Stimulated activated effector memory CD8-positive, alpha-beta T cell treated with anti-CD3 and anti-CD28 coated beads, Interleukin-12 subunit alpha, Interleukin-12 subunit beta, amount 100 ng/mL, for 72 hours (primary cell): ENCODE measurements at regions not wholly inside any gene's neighbourhood (a gene's known extent, or its start where the extent isn't known, plus 50 kb on each side); places are given as distances from the start of the nearest gene placed in this dataset.
"Not testable (repeated sequence)": the region's sequence is repeated elsewhere in the genome, so short reads cannot be mapped to it uniquely, and the experiment has no call there.

Experiments
- ATAC-seq: fragments of 150-1000 bp; cut with Tn5 transposase; 2 replicates; pipeline ENCODE4 v1.10.0; 2021
- DNase-seq, 2 donors: peaks; one replicate each; pipeline ENCODE4 v3.0.0; 2021 to 2022; ENCODE audit warnings: low spot score in 2 of 2
- H3K27ac Mint-ChIP-seq: one replicate; pipeline ENCODE4 v1.8.0; 2022; ENCODE audit warnings: mild to moderate bottlenecking, mixed read lengths
- H3K36me3 Mint-ChIP-seq: one replicate; pipeline ENCODE4 v1.8.0; 2022; ENCODE audit warnings: mild to moderate bottlenecking, mixed read lengths
- H3K4me1 Mint-ChIP-seq: one replicate; pipeline ENCODE4 v1.8.0; 2022; ENCODE audit warnings: mixed read lengths
- H3K4me3 Mint-ChIP-seq: one replicate; pipeline ENCODE4 v1.8.0; 2022; ENCODE audit warnings: mild to moderate bottlenecking, mixed read lengths
- H3K9me3 Mint-ChIP-seq: one replicate; pipeline ENCODE4 v1.8.0; 2022; ENCODE audit warnings: mixed read lengths

DNA sequence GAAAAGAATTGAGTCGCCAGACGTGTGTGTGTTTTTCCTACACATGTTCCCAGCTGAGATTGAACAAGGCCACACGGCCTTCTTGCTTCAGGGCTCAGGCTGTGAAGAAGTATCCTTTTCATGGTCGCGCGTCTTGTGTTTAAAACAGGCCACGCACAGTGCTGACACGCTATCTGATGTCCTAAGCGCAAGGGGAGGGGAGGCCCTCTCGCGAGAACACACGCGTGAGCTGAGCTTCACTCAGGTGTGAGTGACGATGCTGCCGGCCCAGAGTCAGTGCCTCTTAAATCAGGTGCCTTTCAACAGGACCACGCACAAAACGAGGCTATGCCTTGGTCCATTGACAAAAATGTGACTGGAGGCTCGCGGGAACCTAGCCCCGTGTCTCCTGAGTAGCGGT is 103.7 kb downstream of the TEX29 start:
- no peak overlapping the region for H3K4me3 Mint-ChIP-seq
- H3K36me3 Mint-ChIP-seq: no peaks in the 10 kb centered on the region
- no peak overlapping the region for H3K27ac Mint-ChIP-seq
- H3K9me3 Mint-ChIP-seq: no peaks in the 10 kb centered on the region
- no peak for ATAC-seq
- no peaks in the 10 kb centered on the region for H3K4me1 Mint-ChIP-seq
- DNase-seq: no peak

DNA sequence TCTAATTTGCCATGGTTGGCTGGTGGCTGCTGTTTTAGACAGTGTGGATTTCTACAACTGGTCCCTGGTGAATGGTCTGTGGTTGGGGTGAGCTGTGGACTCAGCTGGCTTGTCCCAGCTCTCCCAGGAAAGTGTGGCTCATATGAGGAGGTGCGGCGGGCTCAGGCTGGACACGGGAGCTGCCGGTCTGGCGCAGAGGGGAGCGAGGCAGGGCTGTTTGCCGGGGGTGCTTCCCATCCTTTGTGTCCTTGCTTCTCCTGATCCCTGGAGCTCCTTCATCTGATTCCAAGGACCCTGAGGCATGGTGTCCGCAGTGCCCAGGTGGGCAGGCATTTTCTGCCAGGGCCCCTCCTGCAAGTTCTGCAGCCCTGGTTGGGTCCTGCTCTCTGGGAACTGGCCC is 104.9 kb downstream of the TEX29 start:
- no peak overlapping the region for H3K27ac Mint-ChIP-seq
- no peaks in the 10 kb centered on the region for H3K9me3 Mint-ChIP-seq
- H3K4me3 Mint-ChIP-seq: no peak overlapping the region
- no peaks in the 10 kb centered on the region for H3K36me3 Mint-ChIP-seq
- no peak for DNase-seq
- no peak for ATAC-seq
- no peaks in the 10 kb centered on the region for H3K4me1 Mint-ChIP-seq

DNA sequence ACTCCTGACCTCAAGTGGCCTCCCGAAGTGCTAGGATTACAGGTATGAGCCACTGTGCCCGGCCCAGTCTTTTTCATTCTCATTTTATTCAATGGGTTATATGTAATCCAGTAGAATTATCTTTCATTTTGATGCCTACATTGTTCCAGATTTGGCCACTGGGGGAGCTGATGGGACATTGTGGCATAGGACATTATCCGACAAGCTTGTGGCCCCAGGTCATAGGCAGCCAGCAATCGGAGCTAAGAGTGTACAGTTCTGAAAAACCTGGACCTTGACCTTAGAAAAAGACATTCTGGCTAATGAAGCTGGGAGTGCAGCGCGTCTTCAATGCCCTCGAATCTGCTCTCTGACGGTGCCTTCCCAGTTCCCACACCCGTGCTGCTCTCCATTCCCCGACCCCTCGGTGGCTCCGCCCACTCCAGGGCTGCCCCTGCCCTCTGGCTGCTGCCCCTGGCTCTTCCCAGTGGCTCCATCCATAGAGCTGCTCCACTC is 108.7 kb downstream of the TEX29 start:
- H3K36me3 Mint-ChIP-seq: no peaks in the 10 kb centered on the region
- DNase-seq: peak in 1 of 2 donors; percentile 55
- H3K9me3 Mint-ChIP-seq: no peaks in the 10 kb centered on the region
- no peak overlapping the region for H3K4me3 Mint-ChIP-seq
- peak; percentile 31 for ATAC-seq
- H3K4me1 Mint-ChIP-seq: no peaks in the 10 kb centered on the region
- no peak overlapping the region for H3K27ac Mint-ChIP-seq

DNA sequence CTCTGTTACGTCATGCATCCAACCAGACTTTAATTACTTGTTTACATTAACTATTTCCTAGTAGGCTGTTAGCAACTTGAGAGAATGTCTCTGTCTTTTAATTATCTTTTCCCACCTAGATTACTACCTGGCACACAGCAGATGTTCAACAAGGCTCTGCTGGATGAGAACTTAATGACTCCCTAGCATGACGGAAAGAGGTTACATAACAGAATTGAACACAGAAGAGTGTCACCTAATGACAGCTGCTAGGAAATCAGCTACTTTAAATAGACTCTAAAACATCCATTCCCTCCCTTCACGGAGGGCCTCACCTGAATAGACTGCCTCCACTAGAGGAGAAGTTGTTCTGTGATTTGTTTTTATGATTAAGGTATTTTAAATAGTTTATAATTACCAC is 110.8 kb downstream of the TEX29 start:
- Mint-ChIP-seq H3K36me3 (no peaks in the 10 kb centered on the region), H3K4me3 (no peak overlapping the region)

DNA sequence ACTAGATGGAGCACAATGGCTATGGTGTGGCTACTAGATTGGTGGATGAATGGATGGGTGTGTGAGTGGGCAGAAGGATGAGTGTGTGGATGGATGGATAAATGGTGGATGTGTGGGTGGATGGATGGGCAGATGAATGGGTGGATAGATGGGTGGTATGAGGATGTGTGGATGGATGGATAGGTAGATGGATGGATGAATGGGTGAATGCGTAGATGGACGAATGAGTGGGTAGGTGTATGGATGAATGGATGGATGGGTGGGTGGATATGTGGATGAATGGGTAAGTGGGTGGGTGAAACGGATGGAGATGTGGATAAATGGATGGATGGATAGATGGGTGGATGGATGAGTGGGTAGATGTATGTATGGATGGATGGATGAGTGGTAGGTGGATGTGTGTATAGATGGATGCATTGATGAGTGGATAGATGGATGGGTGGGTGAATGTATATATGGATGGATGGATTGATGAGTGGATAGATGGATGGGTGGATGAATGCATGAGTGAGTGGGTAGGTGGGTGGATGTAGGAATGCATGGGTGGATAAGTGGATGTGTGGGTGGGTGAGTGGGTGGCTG is 114.2 kb downstream of the TEX29 start:
- no peak overlapping the region for H3K4me3 Mint-ChIP-seq
- no peaks in the 10 kb centered on the region for H3K4me1 Mint-ChIP-seq
- no peaks in the 10 kb centered on the region for H3K36me3 Mint-ChIP-seq
- DNase-seq (no peak), ATAC-seq (no peak)
- H3K9me3 Mint-ChIP-seq: peaks cover 3% of the 10 kb centered on the region
- no peak overlapping the region for H3K27ac Mint-ChIP-seq

More for the DNA sequence above, 110.8 kb downstream of the TEX29 start:
- no peaks in the 10 kb centered on the region for H3K4me1 Mint-ChIP-seq
- peaks cover 3% of the 10 kb centered on the region for H3K9me3 Mint-ChIP-seq
- no peak overlapping the region for H3K27ac Mint-ChIP-seq
- ATAC-seq (no peak), DNase-seq (no peak)

DNA sequence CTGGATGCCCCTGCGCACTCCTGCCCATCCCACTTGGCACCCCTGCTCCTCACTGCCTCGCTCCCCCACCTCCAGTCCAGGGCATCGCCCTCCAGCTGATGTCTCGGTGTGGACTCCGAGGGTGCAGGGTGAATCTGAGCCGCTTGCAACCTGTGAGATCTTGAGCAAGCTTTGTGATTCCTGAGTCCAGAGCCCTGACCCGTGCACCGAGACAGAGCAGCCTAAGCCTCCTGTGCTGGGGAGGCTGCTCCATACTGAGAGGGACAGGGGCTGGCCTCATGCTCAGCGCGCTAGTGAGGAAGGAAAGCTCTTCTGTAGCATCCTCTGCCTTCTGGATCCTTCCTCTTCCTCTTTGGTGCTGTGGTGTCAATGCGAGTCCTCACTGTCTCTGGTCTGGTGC is 116.0 kb downstream of the TEX29 start:
- H3K9me3 Mint-ChIP-seq: peaks cover 3% of the 10 kb centered on the region
- no peak for DNase-seq
- no peak overlapping the region for H3K27ac Mint-ChIP-seq
- H3K4me3 Mint-ChIP-seq: no peak overlapping the region
- ATAC-seq: peak; percentile 20
- H3K4me1 Mint-ChIP-seq: no peaks in the 10 kb centered on the region
- no peaks in the 10 kb centered on the region for H3K36me3 Mint-ChIP-seq

DNA sequence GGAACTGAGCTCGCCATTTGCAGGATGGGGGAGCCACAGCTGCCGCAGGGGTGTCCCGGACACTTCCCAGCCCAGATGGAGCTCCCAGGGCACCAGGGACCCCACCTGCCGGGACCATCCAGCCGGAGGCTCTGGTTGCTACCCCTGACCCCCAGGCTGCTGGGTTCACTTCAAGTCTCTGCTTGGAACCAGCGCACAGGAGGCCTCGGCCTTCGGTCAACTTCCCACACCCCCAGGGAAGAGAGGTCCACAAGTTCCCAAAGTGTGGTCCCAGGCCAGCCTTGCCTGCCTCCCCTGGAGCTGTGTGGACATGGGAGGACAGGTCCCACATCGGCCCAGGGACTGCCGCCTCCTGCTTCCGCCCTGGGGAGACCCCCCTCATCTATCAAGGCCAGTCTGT is 117.0 kb downstream of the TEX29 start:
- H3K9me3 Mint-ChIP-seq: peaks cover 3% of the 10 kb centered on the region
- no peak overlapping the region for H3K27ac Mint-ChIP-seq

DNA sequence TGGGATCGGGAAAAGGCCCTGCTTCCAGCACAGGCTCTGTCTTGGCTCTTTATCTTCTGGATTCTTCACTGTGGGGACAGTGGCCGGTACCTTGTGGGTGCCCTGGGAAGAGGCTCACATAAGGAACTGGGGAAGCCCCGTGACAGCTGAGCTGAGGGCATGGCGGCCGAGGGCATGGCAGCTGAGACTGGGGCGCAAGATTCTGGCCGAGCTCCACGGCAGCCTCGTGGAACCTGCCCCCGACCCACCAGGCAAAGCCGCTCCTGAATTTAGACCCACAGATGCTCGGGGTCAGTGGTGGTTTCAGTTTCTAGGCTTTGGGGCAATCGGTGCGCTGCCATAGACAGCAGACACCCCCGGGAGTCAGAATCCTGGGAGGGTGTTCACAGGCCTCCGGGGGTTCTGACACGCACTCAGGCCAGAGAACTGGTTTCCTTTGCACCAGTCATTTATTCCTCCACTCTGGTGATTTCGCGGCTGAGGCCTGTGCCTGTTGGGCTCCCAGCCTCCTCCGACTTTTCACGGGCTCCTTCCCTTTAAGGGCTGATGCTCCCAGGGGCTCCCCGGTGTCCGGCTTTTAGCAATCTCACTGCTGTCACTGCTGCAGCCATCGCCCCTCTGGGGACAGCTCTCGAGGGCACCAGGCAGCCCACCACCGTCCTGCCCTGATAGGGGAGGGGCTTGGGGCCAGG is 117.6 kb downstream of the TEX29 start:
- H3K4me3 Mint-ChIP-seq: no peak overlapping the region
- ATAC-seq (no peak), DNase-seq (no peak)
- peaks cover 3% of the 10 kb centered on the region for H3K9me3 Mint-ChIP-seq
- no peak overlapping the region for H3K27ac Mint-ChIP-seq
- no peaks in the 10 kb centered on the region for H3K36me3 Mint-ChIP-seq
- no peaks in the 10 kb centered on the region for H3K4me1 Mint-ChIP-seq

More for the DNA sequence above, 117.0 kb downstream of the TEX29 start:
- Mint-ChIP-seq H3K4me3 (no peak overlapping the region), H3K36me3 (no peaks in the 10 kb centered on the region), H3K4me1 (no peaks in the 10 kb centered on the region)
- DNase-seq (no peak), ATAC-seq (no peak)

DNA sequence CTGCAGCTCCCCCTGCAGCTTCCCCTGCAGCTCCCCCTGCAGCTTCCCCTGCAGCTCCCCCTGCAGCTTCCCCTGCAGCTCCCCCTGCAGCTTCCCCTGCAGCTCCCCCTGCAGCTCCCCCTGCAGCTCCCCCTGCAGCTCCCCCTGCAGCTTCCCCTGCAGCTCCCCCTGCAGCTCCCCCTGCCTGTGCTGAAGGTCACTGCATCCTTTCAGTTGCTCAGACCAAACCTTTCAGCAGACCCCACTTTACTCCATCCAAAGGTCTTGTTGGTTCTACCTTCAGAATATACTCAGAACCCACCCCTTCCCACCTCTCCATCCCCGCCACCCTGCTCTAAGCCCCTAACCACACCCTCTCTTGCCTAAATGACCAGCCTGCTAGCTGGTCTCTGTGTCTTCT is 120.0 kb downstream of the TEX29 start:
- ATAC-seq, H3K27ac Mint-ChIP-seq, H3K4me1 Mint-ChIP-seq, H3K36me3 Mint-ChIP-seq, H3K9me3 Mint-ChIP-seq, DNase-seq, H3K4me3 Mint-ChIP-seq: not testable (repeated sequence)

DNA sequence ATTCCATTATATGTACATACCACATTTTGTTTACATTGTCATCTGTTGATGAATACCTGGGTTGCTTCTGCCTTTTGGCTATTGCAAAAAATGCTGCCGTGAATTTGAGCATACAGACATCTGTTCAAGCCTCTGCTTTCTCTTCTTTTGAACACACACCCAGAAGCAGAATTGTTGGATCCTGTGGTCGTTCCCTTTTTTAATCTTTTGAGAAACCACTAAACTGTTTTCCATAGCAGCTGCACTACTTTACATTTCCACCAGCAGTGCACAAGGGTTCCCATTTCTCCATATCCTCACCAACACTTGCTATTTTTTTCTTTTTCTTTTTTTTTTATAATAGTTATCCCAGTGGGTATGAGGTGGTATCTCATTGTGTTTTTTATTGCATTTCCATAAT is 123.5 kb downstream of the TEX29 start:
- H3K27ac Mint-ChIP-seq: no peak overlapping the region
- H3K4me3 Mint-ChIP-seq: no peak overlapping the region
- peaks cover 11% of the 10 kb centered on the region for H3K9me3 Mint-ChIP-seq
- H3K4me1 Mint-ChIP-seq: no peaks in the 10 kb centered on the region
- H3K36me3 Mint-ChIP-seq: no peaks in the 10 kb centered on the region
- ATAC-seq: no peak
- no peak for DNase-seq

DNA sequence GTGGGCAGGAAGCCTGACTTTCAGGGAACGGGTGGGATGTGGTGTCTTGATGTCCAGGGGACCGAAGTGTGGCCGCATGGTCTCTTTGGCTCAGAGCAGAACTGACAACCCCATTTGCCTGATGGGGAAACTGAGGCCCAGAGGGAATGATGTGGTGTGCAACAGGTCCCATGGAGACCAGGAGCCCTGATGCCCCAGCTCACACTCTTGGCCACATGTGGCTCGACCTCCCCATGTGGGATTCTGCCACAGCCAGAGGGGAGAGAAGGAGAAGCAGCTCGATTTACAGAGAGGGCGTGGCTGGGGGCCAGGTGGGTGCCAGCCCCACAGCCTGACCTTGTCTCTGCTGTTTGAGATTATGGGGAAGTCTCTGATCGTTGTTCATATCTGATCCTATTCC is 128.1 kb downstream of the TEX29 start:
- no peak for ATAC-seq
- Mint-ChIP-seq H3K4me1 (no peaks in the 10 kb centered on the region), H3K9me3 (peaks cover 11% of the 10 kb centered on the region), H3K36me3 (no peaks in the 10 kb centered on the region), H3K27ac (no peak overlapping the region), H3K4me3 (no peak overlapping the region)
- no peak for DNase-seq

DNA sequence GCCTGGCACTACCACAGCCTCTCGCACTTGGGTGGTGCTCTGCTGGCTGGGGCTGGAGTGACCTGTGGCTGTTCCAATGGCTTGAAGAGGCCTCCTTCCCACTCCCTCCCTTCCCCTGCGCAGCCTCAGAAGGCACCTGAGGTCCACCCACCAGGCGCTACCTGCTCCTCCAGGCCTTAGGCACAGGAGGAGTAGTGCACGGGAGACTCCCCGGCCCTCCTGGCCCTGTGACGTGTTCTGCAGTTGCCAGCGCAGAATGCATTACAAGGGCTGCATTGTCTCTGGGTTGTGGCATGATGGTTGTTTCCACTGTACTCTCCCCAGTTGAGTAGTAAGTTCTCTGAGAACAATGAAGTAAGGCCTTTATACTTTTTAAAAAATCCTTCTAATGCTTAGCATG is 128.6 kb downstream of the TEX29 start:
- Mint-ChIP-seq H3K4me3 (no peak overlapping the region), H3K9me3 (peaks cover 11% of the 10 kb centered on the region), H3K36me3 (no peaks in the 10 kb centered on the region), H3K27ac (no peak overlapping the region), H3K4me1 (no peaks in the 10 kb centered on the region)
- DNase-seq (no peak), ATAC-seq (no peak)

DNA sequence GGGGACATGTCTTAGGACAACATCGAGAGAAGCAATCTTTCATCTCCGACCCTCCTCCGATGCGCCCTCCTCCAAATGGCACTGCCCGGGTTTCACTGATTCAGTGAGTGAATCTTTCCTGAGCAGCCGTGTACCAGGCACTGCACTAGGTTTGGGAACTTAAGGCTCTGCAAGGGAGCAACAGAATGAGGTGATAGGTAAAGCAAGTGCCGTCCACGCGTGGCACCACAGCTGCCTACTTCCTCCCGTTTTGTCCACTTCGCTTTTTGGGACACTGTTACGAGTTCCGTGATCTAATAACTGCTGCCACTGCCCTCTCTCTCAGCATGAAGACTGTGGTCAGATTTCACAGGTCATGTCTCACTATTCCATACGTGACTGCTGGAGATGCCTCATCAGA is 131.0 kb downstream of the TEX29 start:
- Mint-ChIP-seq H3K36me3 (no peaks in the 10 kb centered on the region), H3K27ac (no peak overlapping the region), H3K4me1 (no peaks in the 10 kb centered on the region), H3K9me3 (peaks cover 9% of the 10 kb centered on the region), H3K4me3 (no peak overlapping the region)
- no peak for DNase-seq
- ATAC-seq: no peak

DNA sequence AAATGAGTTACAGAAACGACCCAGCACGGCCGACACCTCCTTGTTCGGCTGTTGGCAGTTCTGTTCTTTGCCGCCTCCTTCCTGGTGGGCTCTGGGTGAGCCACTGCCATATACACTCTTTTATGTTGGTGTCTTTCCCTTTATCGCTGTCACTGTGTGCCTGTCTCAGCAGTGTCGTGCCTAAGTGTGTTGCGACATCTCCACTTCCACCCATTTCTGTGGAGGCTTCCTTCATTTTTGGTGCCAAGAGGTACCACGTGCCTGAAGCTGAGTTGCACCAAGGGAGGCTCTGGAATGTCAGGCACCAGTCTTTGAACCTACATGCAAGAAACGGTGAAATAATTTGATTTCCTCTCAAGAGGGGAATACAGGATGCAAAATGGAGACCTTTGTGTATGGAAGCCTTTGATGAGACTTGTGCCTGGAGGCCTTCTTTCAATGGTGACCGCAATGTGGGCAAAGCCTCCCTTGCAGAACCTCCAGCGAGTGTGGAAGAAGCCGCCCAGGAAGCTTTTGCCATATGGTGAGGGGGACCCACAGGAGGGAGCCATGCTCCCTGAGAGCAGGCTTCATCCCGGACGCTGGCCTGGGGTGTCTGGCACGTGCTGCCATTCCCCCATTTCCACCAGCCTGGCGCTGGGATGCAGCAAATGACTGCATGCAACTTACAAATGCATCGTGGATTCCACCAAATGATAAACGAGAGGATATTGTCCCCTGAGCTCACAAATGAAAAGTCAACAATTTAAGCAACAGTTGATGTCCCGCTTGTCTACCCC is 136.2 kb downstream of the TEX29 start:
- DNase-seq (no peak), ATAC-seq (no peak)
- H3K4me3 Mint-ChIP-seq: no peak overlapping the region
- no peak overlapping the region for H3K27ac Mint-ChIP-seq
- no peaks in the 10 kb centered on the region for H3K4me1 Mint-ChIP-seq
- H3K9me3 Mint-ChIP-seq: no peaks in the 10 kb centered on the region
- no peaks in the 10 kb centered on the region for H3K36me3 Mint-ChIP-seq

DNA sequence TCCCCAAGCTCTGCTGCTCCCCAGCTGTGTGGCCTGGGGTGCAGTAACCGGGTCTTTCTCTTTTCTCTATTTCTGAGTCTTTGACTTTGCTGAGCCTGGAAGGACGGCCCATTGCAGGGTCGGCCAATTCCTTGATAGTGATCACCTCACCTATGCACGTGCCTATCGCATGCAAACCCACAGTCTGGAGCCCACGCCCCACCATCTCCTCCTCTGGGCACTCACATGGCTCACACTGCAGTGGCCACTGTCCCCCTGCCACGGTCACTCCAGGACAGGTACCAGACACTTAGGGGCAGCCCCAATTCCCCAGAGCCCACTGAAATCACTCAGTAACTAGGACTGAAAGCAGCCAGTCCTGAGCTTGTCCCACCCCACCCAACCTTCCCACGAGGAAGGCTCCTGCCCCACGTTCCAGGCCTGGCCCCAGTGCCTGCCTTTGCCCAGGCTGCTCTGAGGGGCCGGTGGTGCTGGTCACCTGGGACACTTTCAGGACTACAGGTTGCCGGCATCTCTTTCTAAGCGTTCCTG is 137.6 kb downstream of the TEX29 start:
- Mint-ChIP-seq H3K4me3 (no peak overlapping the region), H3K4me1 (no peaks in the 10 kb centered on the region), H3K36me3 (no peaks in the 10 kb centered on the region), H3K27ac (no peak overlapping the region), H3K9me3 (no peaks in the 10 kb centered on the region)
- ATAC-seq (no peak), DNase-seq (no peak)

DNA sequence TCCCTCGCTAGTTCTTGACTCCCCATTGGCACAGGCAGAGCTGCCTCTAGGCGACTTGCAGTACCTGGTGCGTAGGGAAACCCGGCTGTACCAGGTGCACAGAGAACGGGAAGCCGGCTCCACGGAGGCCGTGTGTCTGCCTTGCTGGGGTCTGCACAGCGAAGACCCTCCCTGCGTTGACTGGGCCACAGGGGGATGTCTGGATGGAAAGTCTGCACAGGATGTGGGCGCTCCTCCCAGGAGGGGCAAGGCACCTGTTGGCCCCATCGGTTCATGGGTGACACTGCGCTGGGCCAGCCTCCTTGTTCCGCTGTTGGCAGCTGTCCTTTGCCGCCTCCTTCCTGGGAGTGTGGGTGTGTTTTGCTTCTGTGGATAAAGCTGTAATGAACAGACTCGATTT is 138.3 kb downstream of the TEX29 start:
- no peak overlapping the region for H3K4me3 Mint-ChIP-seq
- no peaks in the 10 kb centered on the region for H3K36me3 Mint-ChIP-seq
- H3K4me1 Mint-ChIP-seq: no peaks in the 10 kb centered on the region
- no peak for ATAC-seq
- no peak for DNase-seq
- H3K9me3 Mint-ChIP-seq: no peaks in the 10 kb centered on the region
- H3K27ac Mint-ChIP-seq: no peak overlapping the region
